OCI-LY3 (cell line): ENCODE measurements at regions not wholly inside any gene's neighbourhood (a gene's known extent, or its start where the extent isn't known, plus 50 kb on each side); places are given as distances from the start of the nearest gene placed in this dataset.

Experiments
- CTCF ChIP-seq: fragments of 200-600, 300-600 bp; sonication (generic); IDR thresholded peaks from 2 replicates; pipeline ENCODE4 v1.5.1; 2014; ENCODE audit warnings: antibody characterized with exemption, low read length, low read depth
- EZH2phosphoT487 ChIP-seq: fragments of 200-600 bp; shearing (Covaris generic); IDR thresholded peaks from 2 replicates; pipeline ENCODE4 v1.6.1; 2018; ENCODE audit warnings: antibody characterized with exemption, mixed run types, low read depth

- TF ChIP-seq EZH2phosphoT487, result no peak
- no peak for TF ChIP-seq CTCF
Measured at GRCh38 chr3:78406396-78406795, 1361.4 kb downstream of the ROBO1 start.
